HepG2 (cell line): ENCODE measurements at regions not wholly inside any gene's neighbourhood (a gene's known extent, or its start where the extent isn't known, plus 50 kb on each side); places are given as distances from the start of the nearest gene placed in this dataset.

ENCODE experiments used
- ATAC-seq: fragments of 200-7000 bp; cut with Tn5 transposase; 3 replicates; pipeline ENCODE4 v1.9.1; 2020; ENCODE audit warnings: mild to moderate bottlenecking, moderate library complexity
- BruUV-seq: library from RNA; stranded (reverse); fragments of 400-500 nt; replicated peaks from 2 replicates; lab custom pipeline; 2021; lab: Mats Ljungman, UMichigan
- CTCF ChIA-PET: fragments of 300-600 bp; formaldehyde crosslinking; extraction: SDS; loops from one replicate; lab custom pipeline; 2021; ENCODE audit warnings: low total read pairs, inconsistent platforms, low intra/inter-chr PET ratio; lab: Yijun Ruan, JAX
- POLR2A ChIA-PET: fragments of 350-600 bp; sonication (Branson Sonifier 250); formaldehyde crosslinking; loops from one replicate; lab custom pipeline; 2020; ENCODE audit warnings: antibody characterized with exemption, inconsistent platforms; lab: Yijun Ruan, JAX
- DNase-seq: peaks from one replicate; pipeline ENCODE4 v3.0.0-alpha.2; 2015; ENCODE audit warnings: low spot score
- FAIRE-seq: peaks from 3 replicates; lab custom pipeline; 2011; peaks lifted over from hg19 to GRCh38; lab: Jason Lieb, UNC
- H2AFZ ChIP-seq: one replicate; pipeline ENCODE4 v1.6.1; 2011; ENCODE audit warnings: low read length, inconsistent platforms
- H3K27ac ChIP-seq: fragments of 300-600 bp; 3 replicates; pipeline ENCODE4 v1.8.0; 2011; ENCODE audit warnings: mixed run types, mild to moderate bottlenecking, mixed read lengths, low read length, inconsistent platforms; ENCODE audit not compliant: insufficient read depth; ENCODE audit errors: extremely low read length
- H3K27me3 ChIP-seq, 2 experiments: fragments of 200-600 bp in 1 of 2; 2 replicates in 1 of 2; 3 replicates in 1 of 2; pipeline versions ENCODE4 v1.6.0 to v1.8.0; 2011; ENCODE audit warnings: low read length in 2 of 2, mild to moderate bottlenecking in 2 of 2, moderate library complexity in 2 of 2, inconsistent platforms in 1 of 2; ENCODE audit not compliant: insufficient read depth in 2 of 2, control insufficient read depth in 1 of 2
- H3K36me3 ChIP-seq, 2 experiments: fragments of 200-600 bp in 1 of 2; replicated peaks in 1 of 2; 2 replicates in 1 of 2; 3 replicates in 1 of 2; pipeline versions ENCODE4 v1.5.1 to v1.8.0; 2011; ENCODE audit warnings: low read length in 2 of 2, inconsistent platforms in 1 of 2; ENCODE audit not compliant: insufficient read depth in 2 of 2, control insufficient read depth in 1 of 2
- H3K4me1 ChIP-seq: 2 replicates; pipeline ENCODE4 v1.5.1; 2012; ENCODE audit warnings: low read length, inconsistent platforms; ENCODE audit not compliant: insufficient read depth
- H3K4me2 ChIP-seq: 2 replicates; pipeline ENCODE4 v1.6.0; 2011; ENCODE audit warnings: low read depth, low read length, inconsistent platforms
- H3K4me3 ChIP-seq, 3 experiments: fragments of 200-600 bp in 1 of 3; sonication (generic), shearing (Covaris generic) in 1 of 3; replicated peaks in 1 of 3; 2 replicates each; pipeline ENCODE4 v1.5.1; 2011 to 2016; ENCODE audit warnings: low read length in 3 of 3, inconsistent platforms in 2 of 3, low read depth in 2 of 3, mild to moderate bottlenecking in 2 of 3, control low read depth in 1 of 3, mixed read lengths in 1 of 3; ENCODE audit not compliant: insufficient read depth in 1 of 3
- H3K79me2 ChIP-seq: one replicate; pipeline ENCODE4 v1.6.1; 2011; ENCODE audit warnings: low read length, inconsistent platforms; ENCODE audit not compliant: insufficient read depth
- H3K9ac ChIP-seq: 2 replicates; pipeline ENCODE4 v1.6.0; 2011; ENCODE audit warnings: mild to moderate bottlenecking, low read depth, low read length, inconsistent platforms; ENCODE audit not compliant: insufficient read depth
- H3K9me3 ChIP-seq: 2 replicates; pipeline ENCODE4 v1.5.1; 2012; ENCODE audit warnings: mild to moderate bottlenecking, low read length
- H4K20me1 ChIP-seq: 2 replicates; pipeline ENCODE4 v1.6.0; 2011; ENCODE audit warnings: inconsistent platforms, mild to moderate bottlenecking, low read length, moderate library complexity; ENCODE audit not compliant: insufficient read depth
- AGO2 ChIP-seq: fragments of 200-400 bp; formaldehyde crosslinking; optimal IDR thresholded peaks from 2 replicates; pipeline ENCODE3; 2017; ENCODE audit warnings: mild to moderate bottlenecking, low read depth, low read length, moderate library complexity
- FOXA1 ChIP-seq, 2 experiments: fragments of 450-650 bp in 1 of 2; sonication (generic) in 1 of 2; formaldehyde crosslinking in 1 of 2; IDR thresholded peaks; 2 replicates each; pipeline versions ENCODE4 v1.4.0 to v1.6.1; 2016 to 2020; ENCODE audit warnings: missing genetic modification reagents in 1 of 2
- HDAC2 ChIP-seq: sonication (generic); formaldehyde crosslinking; IDR thresholded peaks from 2 replicates; pipeline ENCODE4 v1.4.0; 2020; ENCODE audit warnings: missing genetic modification reagents
- PLRG1 ChIP-seq: fragments of 450-650 bp; conservative IDR thresholded peaks from 2 replicates; pipeline ENCODE4 v1.6.1; 2016
- SPEN ChIP-seq: sonication (generic); formaldehyde crosslinking; IDR thresholded peaks from 2 replicates; pipeline ENCODE4 v1.5.1; 2020; ENCODE audit warnings: low read depth, mild to moderate bottlenecking, missing genetic modification reagents
- ZEB1 ChIP-seq: IDR thresholded peaks from 2 replicates; pipeline ENCODE4 v1.6.1; 2012; ENCODE audit warnings: mild to moderate bottlenecking, low read depth, inconsistent platforms; ENCODE audit not compliant: insufficient replicate concordance
- WGBS: methylation state at CpG from one replicate; pipeline ENCODE4 v1.1.6; 2017; ENCODE audit warnings: low lambda C conversion rate; 5-methylcytosine and 5-hydroxymethylcytosine counted together
- in situ Hi-C: cut with HindIII; loops from 2 replicates; pipeline ENCODE4 v1.10.0; 2017; ENCODE audit warnings: low pct_unique_long_range_greater_than_20kb; ENCODE audit not compliant: extremely low pct_ligation_motif_present
- intact Hi-C: fragments of 100-400 bp; cut with micrococcal nuclease; formaldehyde crosslinking; loops from one replicate; pipeline ENCODE4 v1.10.0; 2022; ENCODE audit not compliant: unreplicated experiment
- TF ChIP-seq, protein P1 (sequence below), 2 experiments: IDR thresholded peaks; 2 replicates each; pipeline ENCODE4 v1.6.1; 2011 to 2012; ENCODE audit warnings: low read length in 2 of 2, borderline replicate concordance in 1 of 2, low read depth in 1 of 2, mild to moderate bottlenecking in 1 of 2, moderate library complexity in 1 of 2
- TF ChIP-seq, protein P2 (sequence below): IDR thresholded peaks from 2 replicates; pipeline ENCODE4 v1.6.1; 2012; ENCODE audit warnings: low read length, improper control_type of control experiment
- TF ChIP-seq, protein P3 (sequence below): sonication (generic); formaldehyde crosslinking; IDR thresholded peaks from 2 replicates; pipeline ENCODE4 v1.4.0; 2020; ENCODE audit warnings: missing genetic modification reagents

DNA sequence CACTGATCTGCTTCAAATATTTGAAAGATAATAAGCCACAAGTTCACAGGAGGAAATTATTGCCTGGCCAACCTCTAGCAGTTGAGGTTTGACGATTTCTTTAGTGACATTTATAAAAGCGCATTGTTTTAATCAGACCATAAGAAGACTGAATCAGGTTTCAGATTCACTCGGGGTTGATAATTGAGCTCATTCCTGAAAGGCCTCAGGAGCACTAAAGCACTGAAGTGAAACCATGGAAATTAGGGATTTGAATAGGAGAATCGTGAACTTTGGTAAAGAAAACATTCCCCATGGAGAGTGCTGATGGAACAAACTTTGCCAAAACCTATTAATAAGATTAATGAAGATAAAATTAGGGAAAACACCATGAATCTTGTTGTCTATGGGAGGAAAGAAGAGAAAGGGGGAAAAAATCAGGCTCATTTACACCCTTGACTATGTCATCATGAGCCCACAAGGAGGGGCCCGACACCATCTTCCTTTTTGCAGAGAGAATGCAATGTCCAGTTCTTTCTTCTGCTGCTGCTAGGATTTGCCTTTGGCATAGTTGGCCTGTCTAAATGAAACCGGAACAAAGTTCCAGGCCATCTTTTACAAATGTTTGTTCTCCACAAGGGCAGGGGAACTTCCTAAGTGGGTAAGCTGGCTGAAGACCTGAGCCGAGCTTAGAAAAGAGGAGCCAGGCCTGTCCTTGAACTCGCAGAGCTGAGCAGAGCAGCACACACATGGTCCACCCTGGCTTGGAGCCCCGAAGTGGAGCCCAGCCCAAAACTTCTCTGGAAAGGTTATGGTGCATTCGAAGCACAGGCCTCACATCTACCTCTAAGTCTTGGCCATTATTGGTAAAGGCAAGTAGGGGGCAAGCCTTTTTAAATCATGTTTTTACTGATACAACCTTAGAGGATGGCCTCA is 56.1 kb upstream of the EIF3M start:
- H3K4me3 ChIP-seq = no peak overlapping the region
- intact Hi-C loops = no loop called here
- H3K36me3 ChIP-seq = no peaks in the 10 kb centered on the region
- H3K27me3 ChIP-seq = peaks cover 0 to 8% of the 10 kb centered on the region in 2 experiments; a peak in 3 of 5 replicates
- H3K9me3 ChIP-seq = no peaks in the 10 kb centered on the region
- 39% methylated on average over 9 of the region's 10 CpGs for WGBS
- in situ Hi-C loops = no loop called here
- no peaks in the 10 kb centered on the region for H3K79me2 ChIP-seq
- no peak overlapping the region for H3K4me2 ChIP-seq
- FAIRE-seq = no peak
- no peak overlapping the region for H3K27ac ChIP-seq
- TF ChIP-seq, protein P1, sequence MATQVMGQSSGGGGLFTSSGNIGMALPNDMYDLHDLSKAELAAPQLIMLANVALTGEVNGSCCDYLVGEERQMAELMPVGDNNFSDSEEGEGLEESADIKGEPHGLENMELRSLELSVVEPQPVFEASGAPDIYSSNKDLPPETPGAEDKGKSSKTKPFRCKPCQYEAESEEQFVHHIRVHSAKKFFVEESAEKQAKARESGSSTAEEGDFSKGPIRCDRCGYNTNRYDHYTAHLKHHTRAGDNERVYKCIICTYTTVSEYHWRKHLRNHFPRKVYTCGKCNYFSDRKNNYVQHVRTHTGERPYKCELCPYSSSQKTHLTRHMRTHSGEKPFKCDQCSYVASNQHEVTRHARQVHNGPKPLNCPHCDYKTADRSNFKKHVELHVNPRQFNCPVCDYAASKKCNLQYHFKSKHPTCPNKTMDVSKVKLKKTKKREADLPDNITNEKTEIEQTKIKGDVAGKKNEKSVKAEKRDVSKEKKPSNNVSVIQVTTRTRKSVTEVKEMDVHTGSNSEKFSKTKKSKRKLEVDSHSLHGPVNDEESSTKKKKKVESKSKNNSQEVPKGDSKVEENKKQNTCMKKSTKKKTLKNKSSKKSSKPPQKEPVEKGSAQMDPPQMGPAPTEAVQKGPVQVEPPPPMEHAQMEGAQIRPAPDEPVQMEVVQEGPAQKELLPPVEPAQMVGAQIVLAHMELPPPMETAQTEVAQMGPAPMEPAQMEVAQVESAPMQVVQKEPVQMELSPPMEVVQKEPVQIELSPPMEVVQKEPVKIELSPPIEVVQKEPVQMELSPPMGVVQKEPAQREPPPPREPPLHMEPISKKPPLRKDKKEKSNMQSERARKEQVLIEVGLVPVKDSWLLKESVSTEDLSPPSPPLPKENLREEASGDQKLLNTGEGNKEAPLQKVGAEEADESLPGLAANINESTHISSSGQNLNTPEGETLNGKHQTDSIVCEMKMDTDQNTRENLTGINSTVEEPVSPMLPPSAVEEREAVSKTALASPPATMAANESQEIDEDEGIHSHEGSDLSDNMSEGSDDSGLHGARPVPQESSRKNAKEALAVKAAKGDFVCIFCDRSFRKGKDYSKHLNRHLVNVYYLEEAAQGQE (IDR thresholded peaks at IDR 0.05; ENCODE audit: borderline replicate concordance in 1 of 2, low read depth in 1 of 2, low read length in 2 of 2) = no peak
- TF ChIP-seq, protein P2, sequence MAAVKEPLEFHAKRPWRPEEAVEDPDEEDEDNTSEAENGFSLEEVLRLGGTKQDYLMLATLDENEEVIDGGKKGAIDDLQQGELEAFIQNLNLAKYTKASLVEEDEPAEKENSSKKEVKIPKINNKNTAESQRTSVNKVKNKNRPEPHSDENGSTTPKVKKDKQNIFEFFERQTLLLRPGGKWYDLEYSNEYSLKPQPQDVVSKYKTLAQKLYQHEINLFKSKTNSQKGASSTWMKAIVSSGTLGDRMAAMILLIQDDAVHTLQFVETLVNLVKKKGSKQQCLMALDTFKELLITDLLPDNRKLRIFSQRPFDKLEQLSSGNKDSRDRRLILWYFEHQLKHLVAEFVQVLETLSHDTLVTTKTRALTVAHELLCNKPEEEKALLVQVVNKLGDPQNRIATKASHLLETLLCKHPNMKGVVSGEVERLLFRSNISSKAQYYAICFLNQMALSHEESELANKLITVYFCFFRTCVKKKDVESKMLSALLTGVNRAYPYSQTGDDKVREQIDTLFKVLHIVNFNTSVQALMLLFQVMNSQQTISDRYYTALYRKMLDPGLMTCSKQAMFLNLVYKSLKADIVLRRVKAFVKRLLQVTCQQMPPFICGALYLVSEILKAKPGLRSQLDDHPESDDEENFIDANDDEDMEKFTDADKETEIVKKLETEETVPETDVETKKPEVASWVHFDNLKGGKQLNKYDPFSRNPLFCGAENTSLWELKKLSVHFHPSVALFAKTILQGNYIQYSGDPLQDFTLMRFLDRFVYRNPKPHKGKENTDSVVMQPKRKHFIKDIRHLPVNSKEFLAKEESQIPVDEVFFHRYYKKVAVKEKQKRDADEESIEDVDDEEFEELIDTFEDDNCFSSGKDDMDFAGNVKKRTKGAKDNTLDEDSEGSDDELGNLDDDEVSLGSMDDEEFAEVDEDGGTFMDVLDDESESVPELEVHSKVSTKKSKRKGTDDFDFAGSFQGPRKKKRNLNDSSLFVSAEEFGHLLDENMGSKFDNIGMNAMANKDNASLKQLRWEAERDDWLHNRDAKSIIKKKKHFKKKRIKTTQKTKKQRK = no peak
- no peak for TF ChIP-seq FOXA1 (IDR thresholded peaks at IDR 0.05)
- no peak for TF ChIP-seq FOXA1 (CRISPR knock-in tag; IDR thresholded peaks at IDR 0.05)
- no peak for TF ChIP-seq HDAC2
- no peak for TF ChIP-seq PLRG1
- TF ChIP-seq AGO2 = no peak
- TF ChIP-seq SPEN (CRISPR knock-in tag) = no peak
- TF ChIP-seq ZEB1 = no peak
- TF ChIP-seq, protein P3, sequence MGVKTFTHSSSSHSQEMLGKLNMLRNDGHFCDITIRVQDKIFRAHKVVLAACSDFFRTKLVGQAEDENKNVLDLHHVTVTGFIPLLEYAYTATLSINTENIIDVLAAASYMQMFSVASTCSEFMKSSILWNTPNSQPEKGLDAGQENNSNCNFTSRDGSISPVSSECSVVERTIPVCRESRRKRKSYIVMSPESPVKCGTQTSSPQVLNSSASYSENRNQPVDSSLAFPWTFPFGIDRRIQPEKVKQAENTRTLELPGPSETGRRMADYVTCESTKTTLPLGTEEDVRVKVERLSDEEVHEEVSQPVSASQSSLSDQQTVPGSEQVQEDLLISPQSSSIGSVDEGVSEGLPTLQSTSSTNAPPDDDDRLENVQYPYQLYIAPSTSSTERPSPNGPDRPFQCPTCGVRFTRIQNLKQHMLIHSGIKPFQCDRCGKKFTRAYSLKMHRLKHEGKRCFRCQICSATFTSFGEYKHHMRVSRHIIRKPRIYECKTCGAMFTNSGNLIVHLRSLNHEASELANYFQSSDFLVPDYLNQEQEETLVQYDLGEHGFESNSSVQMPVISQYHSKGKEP (CRISPR knock-in tag) = no peak
- BruUV-seq = no TSS peak
- no peaks in the 10 kb centered on the region for H3K4me1 ChIP-seq
- CTCF ChIA-PET = no interaction called here
- no peaks in the 10 kb centered on the region for H4K20me1 ChIP-seq
- no peak overlapping the region for H2AFZ ChIP-seq
- ATAC-seq = no peak
- H3K9ac ChIP-seq = no peak overlapping the region
- POLR2A ChIA-PET = no interaction called here
- DNase-seq = no peak
